Neuronal stem cell (in vitro differentiated cells): ENCODE measurements at regions not wholly inside any gene's neighbourhood (a gene's known extent, or its start where the extent isn't known, plus 50 kb on each side); places are given as distances from the start of the nearest gene placed in this dataset.

Experiments used
- DNase-seq: peaks from one replicate; pipeline ENCODE4 v3.0.0-alpha.2; 2013; ENCODE audit warnings: low spot score
- H2AFZ ChIP-seq: one replicate; pipeline ENCODE4 v1.6.1; 2013; ENCODE audit warnings: mild to moderate bottlenecking, low read length, inconsistent platforms
- H2AK5ac ChIP-seq: 2 replicates; pipeline ENCODE4 v1.6.1; 2013; ENCODE audit warnings: low read depth, mild to moderate bottlenecking, inconsistent platforms, low read length, moderate library complexity, mixed read lengths
- H2BK120ac ChIP-seq: 2 replicates; pipeline ENCODE4 v1.6.1; 2013; ENCODE audit warnings: low read depth, mild to moderate bottlenecking, inconsistent platforms, low read length, moderate library complexity, mixed read lengths
- H2BK12ac ChIP-seq: one replicate; pipeline ENCODE4 v1.6.1; 2013; ENCODE audit warnings: low read length, inconsistent platforms
- H2BK15ac ChIP-seq: 2 replicates; pipeline ENCODE4 v1.6.1; 2013; ENCODE audit warnings: mild to moderate bottlenecking, low read length, inconsistent platforms, mixed read lengths
- H2BK5ac ChIP-seq: one replicate; pipeline ENCODE4 v1.6.1; 2013; ENCODE audit warnings: inconsistent platforms, mild to moderate bottlenecking, low read length, moderate library complexity
- H3K14ac ChIP-seq: one replicate; pipeline ENCODE4 v1.6.1; 2013; ENCODE audit warnings: low read length, inconsistent platforms
- H3K18ac ChIP-seq: 2 replicates; pipeline ENCODE4 v1.6.1; 2013; ENCODE audit warnings: low read length, inconsistent platforms
- H3K23ac ChIP-seq: 2 replicates; pipeline ENCODE4 v1.6.1; 2013; ENCODE audit warnings: low read depth, mild to moderate bottlenecking, mixed read lengths, low read length, inconsistent platforms; ENCODE audit not compliant: poor library complexity
- H3K27ac ChIP-seq: replicated peaks from 3 replicates; pipeline ENCODE4 v1.5.1; 2013; ENCODE audit warnings: low read length, inconsistent platforms
- H3K27me3 ChIP-seq, 3 experiments: 2 replicates each; pipeline ENCODE4 v1.6.1; 2013; ENCODE audit warnings: low read length in 3 of 3, mild to moderate bottlenecking in 2 of 3, inconsistent platforms in 1 of 3, low read depth in 1 of 3, mixed read lengths in 1 of 3, moderate library complexity in 1 of 3; ENCODE audit not compliant: control insufficient read depth in 3 of 3, insufficient read depth in 3 of 3
- H3K36me3 ChIP-seq, 2 donors: replicated peaks in 1 of 2; 2 replicates each; pipeline ENCODE4 v1.6.1; 2013; ENCODE audit warnings: low read length in 2 of 2; ENCODE audit not compliant: control insufficient read depth in 2 of 2, insufficient read depth in 2 of 2
- H3K4ac ChIP-seq: 2 replicates; pipeline ENCODE4 v1.6.1; 2013; ENCODE audit warnings: inconsistent platforms, mild to moderate bottlenecking, low read length, moderate library complexity
- H3K4me1 ChIP-seq, 2 donors: 1 replicate in 1 of 2; 2 replicates in 1 of 2; pipeline ENCODE4 v1.6.1; 2013; ENCODE audit warnings: low read length in 2 of 2, low read depth in 1 of 2; ENCODE audit not compliant: control insufficient read depth in 2 of 2, insufficient read depth in 1 of 2
- H3K4me2 ChIP-seq: one replicate; pipeline ENCODE4 v1.6.1; 2013; ENCODE audit warnings: mild to moderate bottlenecking, low read length, inconsistent platforms; ENCODE audit not compliant: insufficient read depth, poor library complexity, severe bottlenecking
- H3K4me3 ChIP-seq, 2 donors: 2 replicates each; pipeline ENCODE4 v1.5.1; 2013; ENCODE audit warnings: low read length in 2 of 2, mild to moderate bottlenecking in 2 of 2, inconsistent platforms in 1 of 2, moderate library complexity in 1 of 2
- H3K79me1 ChIP-seq: one replicate; pipeline ENCODE4 v1.6.1; 2013; ENCODE audit warnings: low read depth, mild to moderate bottlenecking, inconsistent platforms, low read length, moderate library complexity
- H3K9ac ChIP-seq: one replicate; pipeline ENCODE4 v1.6.1; 2013; ENCODE audit warnings: mild to moderate bottlenecking, low read depth, low read length, inconsistent platforms; ENCODE audit not compliant: poor library complexity
- H3K9me3 ChIP-seq, 2 donors: replicated peaks in 1 of 2; 2 replicates each; pipeline versions ENCODE3 to v1.6.1; 2013; ENCODE audit warnings: low read length in 2 of 2, mild to moderate bottlenecking in 2 of 2, inconsistent platforms in 1 of 2, low read depth in 1 of 2, mixed read lengths in 1 of 2, moderate library complexity in 1 of 2; ENCODE audit not compliant: control insufficient read depth in 2 of 2, insufficient read depth in 1 of 2
- H4K8ac ChIP-seq: one replicate; pipeline ENCODE4 v1.6.1; 2013; ENCODE audit warnings: low read depth, mild to moderate bottlenecking, inconsistent platforms, low read length, moderate library complexity
- H4K91ac ChIP-seq: one replicate; pipeline ENCODE4 v1.6.1; 2013; ENCODE audit warnings: low read length, low read depth, mild to moderate bottlenecking, inconsistent platforms; ENCODE audit not compliant: poor library complexity
- WGBS, 2 donors: extraction: QIAGEN DNeasy Blood & Tissue Kit; methylation state at CpG; one replicate each; pipeline ENCODE4 v1.1.7; 2013; ENCODE audit warnings: missing lambda C conversion rate in 2 of 2, mixed read lengths in 1 of 2; ENCODE audit not compliant: insufficient read length in 2 of 2, insufficient replicate concordance in 1 of 2; ENCODE audit errors: extremely low coverage in 2 of 2; 5-methylcytosine and 5-hydroxymethylcytosine counted together

- no peak overlapping the region for H3K4me3 ChIP-seq
- H3K9ac ChIP-seq: no peak overlapping the region
- peaks cover 0 to 2% of the 10 kb centered on the region in 2 donors for H3K4me1 ChIP-seq
- DNase-seq: no peak
- H3K27ac ChIP-seq: no peak overlapping the region
- no peak overlapping the region for H3K14ac ChIP-seq
- no peak overlapping the region for H4K8ac ChIP-seq
- WGBS, 2 donors: 100% methylated on average over 1 of the region's 2 CpGs; no CpG with 5 or more reads in 1 of the 2 donors
- H2BK12ac ChIP-seq: no peak overlapping the region
- H3K36me3 ChIP-seq: no peaks in the 10 kb centered on the region
- no peak overlapping the region for H2BK15ac ChIP-seq
- no peaks in the 10 kb centered on the region for H3K79me1 ChIP-seq
- no peak overlapping the region for H3K18ac ChIP-seq
- no peak overlapping the region for H3K4me2 ChIP-seq
- H2BK5ac ChIP-seq: no peak overlapping the region
- no peak overlapping the region for H2BK120ac ChIP-seq
- H2AK5ac ChIP-seq: no peak overlapping the region
- no peak overlapping the region for H3K4ac ChIP-seq
- H3K27me3 ChIP-seq: no peaks in the 10 kb centered on the region
- H3K9me3 ChIP-seq: no peaks in the 10 kb centered on the region
- H2AFZ ChIP-seq: no peak overlapping the region
- H3K23ac ChIP-seq: no peak overlapping the region
- H4K91ac ChIP-seq: no peak overlapping the region
These were observed 231.8 kb upstream of the CACNA2D1 start for GRCh38 chr7:82675396-82675795.

GRCh38 chr7:82674268-82674667, 230.7 kb upstream of the CACNA2D1 start:
- no peak overlapping the region for H3K27ac ChIP-seq
- H3K23ac ChIP-seq: no peak overlapping the region
- no peak overlapping the region for H3K4me2 ChIP-seq
- H3K4me1 ChIP-seq: peaks cover 0 to 2% of the 10 kb centered on the region in 2 donors
- H3K14ac ChIP-seq: no peak overlapping the region
- H2BK120ac ChIP-seq: no peak overlapping the region
- H2BK5ac ChIP-seq: no peak overlapping the region
- no peak overlapping the region for H2BK15ac ChIP-seq
- H3K27me3 ChIP-seq: no peaks in the 10 kb centered on the region
- no peaks in the 10 kb centered on the region for H3K79me1 ChIP-seq
- H2AFZ ChIP-seq: no peak overlapping the region
- H2AK5ac ChIP-seq: no peak overlapping the region
- H3K4ac ChIP-seq: no peak overlapping the region
- no peaks in the 10 kb centered on the region for H3K36me3 ChIP-seq
- DNase-seq: no peak
- H3K9ac ChIP-seq: no peak overlapping the region
- no CpG with 5 or more reads among the region's 1 CpG for WGBS, 2 donors
- no peaks in the 10 kb centered on the region for H3K9me3 ChIP-seq
- H3K18ac ChIP-seq: no peak overlapping the region
- H2BK12ac ChIP-seq: no peak overlapping the region
- H4K8ac ChIP-seq: no peak overlapping the region
- H4K91ac ChIP-seq: no peak overlapping the region
- H3K4me3 ChIP-seq: no peak overlapping the region

GRCh38 chr7:82672078-82672477, 228.5 kb upstream of the CACNA2D1 start:
- Histone ChIP-seq H3K23ac (no peak overlapping the region), H3K36me3 (no peaks in the 10 kb centered on the region), H4K8ac (no peak overlapping the region), H3K27me3 (no peaks in the 10 kb centered on the region), H3K4ac (no peak overlapping the region), H3K9me3 (no peaks in the 10 kb centered on the region), H3K4me2 (no peak overlapping the region), H3K4me3 (no peak overlapping the region), H3K27ac (no peak overlapping the region), H2BK12ac (no peak overlapping the region), H3K18ac (no peak overlapping the region), H3K4me1 (no peaks in the 10 kb centered on the region), H2BK120ac (no peak overlapping the region), H3K79me1 (no peaks in the 10 kb centered on the region), H2BK5ac (no peak overlapping the region), H2AFZ (no peak overlapping the region), H3K9ac (no peak overlapping the region), H2AK5ac (no peak overlapping the region), H3K14ac (no peak overlapping the region), H2BK15ac (no peak overlapping the region), H4K91ac (no peak overlapping the region)
- DNase-seq: no peak
- no CpG with 5 or more reads among the region's 2 CpGs for whole genome bisulfite sequencing, 2 donors

GRCh38 chr7:82669141-82669540, 225.6 kb upstream of the CACNA2D1 start:
- WGBS, 2 donors: no CpG with 5 or more reads among the region's 1 CpG
- Histone ChIP-seq H3K9ac (no peak overlapping the region), H3K23ac (no peak overlapping the region)

More at GRCh38 chr7:82669141-82669540, 225.6 kb upstream of the CACNA2D1 start:
- H2BK5ac ChIP-seq: no peak overlapping the region
- H3K14ac ChIP-seq: no peak overlapping the region
- H3K36me3 ChIP-seq: no peaks in the 10 kb centered on the region
- no peaks in the 10 kb centered on the region for H3K27me3 ChIP-seq
- H2BK12ac ChIP-seq: no peak overlapping the region
- H4K91ac ChIP-seq: no peak overlapping the region
- no peak overlapping the region for H2BK15ac ChIP-seq
- H4K8ac ChIP-seq: no peak overlapping the region
- H3K4me2 ChIP-seq: no peak overlapping the region
- no peak overlapping the region for H2AFZ ChIP-seq
- H3K4ac ChIP-seq: no peak overlapping the region
- no peak for DNase-seq
- H3K4me1 ChIP-seq: no peaks in the 10 kb centered on the region
- no peak overlapping the region for H3K27ac ChIP-seq
- no peak overlapping the region for H3K4me3 ChIP-seq
- H2AK5ac ChIP-seq: no peak overlapping the region
- H2BK120ac ChIP-seq: no peak overlapping the region
- H3K79me1 ChIP-seq: no peaks in the 10 kb centered on the region
- H3K18ac ChIP-seq: no peak overlapping the region
- H3K9me3 ChIP-seq: no peaks in the 10 kb centered on the region
